B cell (primary cell): ENCODE measurements at regions not wholly inside any gene's neighbourhood (a gene's known extent, or its start where the extent isn't known, plus 50 kb on each side); places are given as distances from the start of the nearest gene placed in this dataset.

Source experiments
- ATAC-seq: fragments of 200-7000 bp; cut with Tn5 transposase; one replicate; pipeline ENCODE4 v1.10.0; 2021; ENCODE audit warnings: low read depth, mild to moderate bottlenecking, moderate number of reproducible peaks, moderate library complexity
- CTCF ChIA-PET: fragments of 350-600 bp; sonication (Branson Sonifier 250); formaldehyde crosslinking; loops from one replicate; lab custom pipeline; 2021; ENCODE audit warnings: antibody characterized with exemption, inconsistent platforms; lab: Charles Lee
- POLR2A ChIA-PET: fragments of 350-600 bp; sonication (Branson Sonifier 250); formaldehyde crosslinking; loops from one replicate; lab custom pipeline; 2021; ENCODE audit warnings: antibody characterized with exemption; lab: Charles Lee
- DNase-seq: peaks from one replicate; pipeline ENCODE4 v3.0.0; 2013
- H2AFZ ChIP-seq: 2 replicates; pipeline ENCODE4 v1.6.1; 2012; ENCODE audit warnings: mild to moderate bottlenecking, low read depth, low read length; ENCODE audit not compliant: insufficient read depth, poor library complexity, severe bottlenecking
- H3K27ac ChIP-seq, 2 donors: 1 replicate in 1 of 2; 2 replicates in 1 of 2; pipeline ENCODE4 v1.5.1; 2012 to 2013; ENCODE audit warnings: low read length in 2 of 2, mild to moderate bottlenecking in 2 of 2, moderate library complexity in 1 of 2
- H3K27me3 ChIP-seq, 4 experiments: fragments of 200-600 bp in 1 of 4; sonication (generic) in 1 of 4; replicated peaks in 1 of 4; 1 replicate in 2 of 4; 2 replicates in 2 of 4; pipeline versions ENCODE4 v1.6.1 to v1.7.0; 2013 to 2016; ENCODE audit warnings: low read length in 3 of 4, mild to moderate bottlenecking in 2 of 4, mixed read lengths in 1 of 4, moderate library complexity in 1 of 4; ENCODE audit not compliant: insufficient read depth in 4 of 4, control insufficient read depth in 3 of 4; ENCODE audit errors: control extremely low read depth in 1 of 4
- H3K36me3 ChIP-seq, 2 experiments: replicated peaks in 1 of 2; 1 replicate in 1 of 2; 2 replicates in 1 of 2; pipeline versions ENCODE4 v1.6.1 to v1.7.1; 2013; ENCODE audit warnings: low read length in 1 of 2; ENCODE audit not compliant: insufficient read depth in 2 of 2, control insufficient read depth in 1 of 2; ENCODE audit errors: control extremely low read depth in 1 of 2, extremely low read depth in 1 of 2
- H3K4me1 ChIP-seq, 2 donors: fragments of 200-600 bp in 1 of 2; sonication (generic) in 1 of 2; 1 replicate in 1 of 2; 2 replicates in 1 of 2; pipeline versions ENCODE4 v1.5.1 to v1.6.1; 2013 to 2017; ENCODE audit warnings: low read length in 2 of 2; ENCODE audit not compliant: control insufficient read depth in 2 of 2, insufficient read depth in 2 of 2
- H3K4me2 ChIP-seq: replicated peaks from 2 replicates; pipeline ENCODE3; 2012; ENCODE audit warnings: mild to moderate bottlenecking, low read depth, low read length; ENCODE audit not compliant: poor library complexity, severe bottlenecking
- H3K4me3 ChIP-seq, 5 experiments: fragments of 200-600 bp in 1 of 5; sonication (generic) in 1 of 5; 1 replicate in 3 of 5; 2 replicates in 2 of 5; pipeline versions ENCODE4 v1.5.1 to v1.7.0; 2011 to 2016; ENCODE audit warnings: low read length in 4 of 5, mild to moderate bottlenecking in 4 of 5, low read depth in 2 of 5, control low read depth in 1 of 5, moderate library complexity in 1 of 5; ENCODE audit not compliant: insufficient read depth in 1 of 5; ENCODE audit errors: control extremely low read depth in 1 of 5, extremely low read depth in 1 of 5
- H3K79me2 ChIP-seq: fragments of 200-600 bp; sonication (generic); one replicate; pipeline ENCODE4 v1.6.0; 2016; ENCODE audit warnings: low read length; ENCODE audit not compliant: control insufficient read depth, insufficient read depth
- H3K9ac ChIP-seq: fragments of 200-600 bp; sonication (generic); 2 replicates; pipeline ENCODE4 v1.6.1; 2017; ENCODE audit warnings: mild to moderate bottlenecking, low read length, moderate library complexity
- H3K9me3 ChIP-seq, 3 donors: one replicate each; pipeline versions ENCODE4 v1.6.1 to v1.7.1; 2013; ENCODE audit warnings: low read length in 2 of 3; ENCODE audit not compliant: control insufficient read depth in 2 of 3, insufficient read depth in 1 of 3; ENCODE audit errors: control extremely low read depth in 1 of 3
- H4K20me1 ChIP-seq: 2 replicates; pipeline ENCODE4 v1.6.0; 2012; ENCODE audit warnings: mild to moderate bottlenecking, low read length; ENCODE audit not compliant: insufficient read depth, control insufficient read depth, poor library complexity, severe bottlenecking
- H3K27ac Mint-ChIP-seq: one replicate; pipeline ENCODE4 v1.8.0; 2021; ENCODE audit warnings: mixed read lengths
- H3K27me3 Mint-ChIP-seq: one replicate; pipeline ENCODE4 v1.8.0; 2021; ENCODE audit warnings: mixed read lengths
- H3K4me1 Mint-ChIP-seq: one replicate; pipeline ENCODE4 v1.8.0; 2021; ENCODE audit warnings: mixed read lengths
- H3K4me3 Mint-ChIP-seq: one replicate; pipeline ENCODE4 v1.8.0; 2021; ENCODE audit warnings: mixed read lengths
- H3K9me3 Mint-ChIP-seq: one replicate; pipeline ENCODE4 v1.8.0; 2022; ENCODE audit warnings: mixed read lengths; ENCODE audit not compliant: insufficient read depth
- EZH2 ChIP-seq: IDR thresholded peaks from 2 replicates; pipeline ENCODE4 v1.6.1; 2012; ENCODE audit warnings: borderline replicate concordance, low read depth, mild to moderate bottlenecking, moderate library complexity, low read length; ENCODE audit not compliant: insufficient read depth, poor library complexity, severe bottlenecking
- WGBS: methylation state at CpG from one replicate; pipeline ENCODE4 v1.1.5; 2013; ENCODE audit warnings: missing lambda C conversion rate; ENCODE audit not compliant: insufficient coverage; 5-methylcytosine and 5-hydroxymethylcytosine counted together
- intact Hi-C: fragments of 100-400 bp; cut with micrococcal nuclease; formaldehyde crosslinking; loops from one replicate; pipeline ENCODE4 v1.10.0; 2022
- TF ChIP-seq, protein P1 (sequence below): fragments of 200-600 bp; IDR thresholded peaks from one replicate; pipeline ENCODE4 v1.8.0; 2022; ENCODE audit warnings: antibody characterized with exemption, mild to moderate bottlenecking

DNA sequence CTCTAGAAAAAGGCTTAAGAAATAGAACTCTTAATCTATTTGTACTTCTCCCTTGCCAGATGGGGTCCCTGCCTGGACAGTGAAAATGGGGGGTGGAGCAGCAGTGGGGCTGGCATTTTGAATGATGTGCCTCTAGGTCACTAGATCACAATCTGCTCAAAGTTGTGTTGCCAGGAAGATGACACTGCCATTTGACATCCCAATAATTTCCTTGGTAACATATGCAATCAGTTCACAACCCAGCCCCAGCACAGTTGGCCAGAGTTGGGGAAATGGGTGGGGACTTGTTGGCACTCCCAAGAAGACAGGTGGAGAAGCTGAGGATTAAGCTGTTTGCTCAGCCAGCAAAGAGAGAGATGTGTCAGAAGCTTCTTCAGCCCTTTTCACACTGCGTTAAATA lies 558.3 kb upstream of the KLHL29 start:
- Histone ChIP-seq H3K4me3 (no peak overlapping the region), H3K36me3 (no peaks in the 10 kb centered on the region), H3K27ac (no peak overlapping the region), H3K27me3 (no peaks in the 10 kb centered on the region), H3K4me2 (no peak overlapping the region), H3K4me1 (no peaks in the 10 kb centered on the region), H4K20me1 (no peaks in the 10 kb centered on the region), H3K9me3 (peaks cover 0 to 6% (median 0%) of the 10 kb centered on the region in 3 donors), H2AFZ (no peak overlapping the region), H3K9ac (no peak overlapping the region), H3K79me2 (no peaks in the 10 kb centered on the region)
- ChIA-PET CTCF (no interaction called here), POLR2A (no interaction called here)
- Mint-ChIP-seq H3K9me3 (no peaks in the 10 kb centered on the region), H3K27me3 (no peaks in the 10 kb centered on the region), H3K4me1 (no peaks in the 10 kb centered on the region), H3K4me3 (no peak overlapping the region), H3K27ac (no peak overlapping the region)
- ATAC-seq (no peak), DNase-seq (no peak)
- TF ChIP-seq EZH2, result no peak
- TF ChIP-seq, protein P1, sequence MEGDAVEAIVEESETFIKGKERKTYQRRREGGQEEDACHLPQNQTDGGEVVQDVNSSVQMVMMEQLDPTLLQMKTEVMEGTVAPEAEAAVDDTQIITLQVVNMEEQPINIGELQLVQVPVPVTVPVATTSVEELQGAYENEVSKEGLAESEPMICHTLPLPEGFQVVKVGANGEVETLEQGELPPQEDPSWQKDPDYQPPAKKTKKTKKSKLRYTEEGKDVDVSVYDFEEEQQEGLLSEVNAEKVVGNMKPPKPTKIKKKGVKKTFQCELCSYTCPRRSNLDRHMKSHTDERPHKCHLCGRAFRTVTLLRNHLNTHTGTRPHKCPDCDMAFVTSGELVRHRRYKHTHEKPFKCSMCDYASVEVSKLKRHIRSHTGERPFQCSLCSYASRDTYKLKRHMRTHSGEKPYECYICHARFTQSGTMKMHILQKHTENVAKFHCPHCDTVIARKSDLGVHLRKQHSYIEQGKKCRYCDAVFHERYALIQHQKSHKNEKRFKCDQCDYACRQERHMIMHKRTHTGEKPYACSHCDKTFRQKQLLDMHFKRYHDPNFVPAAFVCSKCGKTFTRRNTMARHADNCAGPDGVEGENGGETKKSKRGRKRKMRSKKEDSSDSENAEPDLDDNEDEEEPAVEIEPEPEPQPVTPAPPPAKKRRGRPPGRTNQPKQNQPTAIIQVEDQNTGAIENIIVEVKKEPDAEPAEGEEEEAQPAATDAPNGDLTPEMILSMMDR, result no peak
- WGBS, result no CpG with 5 or more reads among the region's 1 CpG
- intact Hi-C loops, result no loop called here

DNA sequence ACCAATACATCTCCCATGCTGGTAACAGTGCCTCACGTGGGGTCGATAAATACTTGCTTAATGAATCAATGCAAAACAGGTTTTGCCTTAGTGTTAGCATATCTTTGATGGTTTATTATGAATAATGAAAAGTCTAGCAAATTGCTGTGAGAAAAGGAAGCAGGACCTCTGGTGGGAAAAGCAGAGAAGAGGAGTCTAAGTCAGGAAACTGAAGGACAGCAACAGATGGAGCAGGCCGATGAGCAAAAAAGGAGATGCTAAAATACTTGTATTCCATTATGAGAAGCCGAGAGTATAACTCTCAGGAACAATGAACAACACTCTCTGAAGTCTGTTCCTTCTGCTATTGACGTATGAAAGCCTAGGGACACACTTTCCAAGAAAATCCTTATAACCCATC lies 555.2 kb upstream of the KLHL29 start:
- Histone ChIP-seq H2AFZ (no peak overlapping the region), H3K4me2 (no peak overlapping the region), H3K27ac (no peak overlapping the region), H4K20me1 (no peaks in the 10 kb centered on the region), H3K4me1 (no peaks in the 10 kb centered on the region), H3K9me3 (peaks cover 0 to 6% (median 0%) of the 10 kb centered on the region in 3 donors), H3K79me2 (no peaks in the 10 kb centered on the region), H3K4me3 (no peak overlapping the region), H3K36me3 (no peaks in the 10 kb centered on the region), H3K9ac (no peak overlapping the region), H3K27me3 (no peaks in the 10 kb centered on the region)
- ATAC-seq (no peak), DNase-seq (no peak)
- POLR2A ChIA-PET, result no interaction called here
- CTCF ChIA-PET, result no interaction called here
- Mint-ChIP-seq H3K4me1 (no peaks in the 10 kb centered on the region), H3K4me3 (no peak overlapping the region), H3K27ac (no peak overlapping the region), H3K9me3 (no peaks in the 10 kb centered on the region), H3K27me3 (no peaks in the 10 kb centered on the region)
- TF ChIP-seq EZH2, result no peak
- TF ChIP-seq, protein P1, result no peak
- intact Hi-C loops, result no loop called here
- 82% methylated on average over 2 of the region's 5 CpGs for whole genome bisulfite sequencing
